ENCODE measurements at regions not wholly inside any gene's neighbourhood (a gene's known extent, or its start where the extent isn't known, plus 50 kb on each side); places are given as distances from the start of the nearest gene placed in this dataset.

GRCh38 chr2:10989151-10989550 is 77.4 kb downstream of the KCNF1 start:
- TF ChIP-seq CTCF (IDR thresholded peaks at IDR 0.05): no peak
- no peak for TF ChIP-seq POLR2A (IDR thresholded peaks at IDR 0.05)

Data from heart left ventricle (tissue), 13 donors.